ENCODE measurements at regions not wholly inside any gene's neighbourhood (a gene's known extent, or its start where the extent isn't known, plus 50 kb on each side); places are given as distances from the start of the nearest gene placed in this dataset.

DNA sequence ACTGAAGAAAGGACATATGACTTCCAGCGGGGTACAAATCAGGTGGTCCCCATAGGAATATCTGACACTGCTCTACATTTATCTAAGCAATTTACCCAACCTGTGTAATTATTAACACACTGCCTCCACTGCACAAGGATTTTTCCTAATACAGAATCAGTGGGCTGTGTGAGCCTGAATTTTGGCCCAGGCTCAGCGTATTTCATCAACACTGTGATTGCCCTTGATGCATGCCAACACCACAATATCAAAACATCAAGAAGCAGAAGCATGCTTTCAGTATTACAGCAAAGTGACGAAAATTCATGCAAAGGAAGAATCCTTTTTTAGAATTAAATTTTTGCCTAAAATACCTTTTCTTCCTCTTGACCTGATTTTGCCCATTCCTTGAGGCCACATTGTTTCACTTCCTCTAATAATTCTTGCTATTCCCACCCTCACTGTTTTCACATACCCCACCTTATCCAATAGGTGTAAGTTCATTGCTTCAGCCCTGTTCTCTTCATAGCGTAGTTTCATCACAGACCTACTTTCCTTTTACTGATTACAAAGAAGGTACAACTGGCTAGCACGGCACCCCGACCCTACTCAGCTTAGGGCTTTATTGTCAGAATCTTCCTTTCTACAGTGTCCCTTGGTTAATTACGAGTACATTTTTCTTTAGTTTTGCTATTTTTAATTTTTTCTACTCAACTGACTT, 83.7 kb upstream of the PTCHD4 start:
- TF ChIP-seq, protein P1, sequence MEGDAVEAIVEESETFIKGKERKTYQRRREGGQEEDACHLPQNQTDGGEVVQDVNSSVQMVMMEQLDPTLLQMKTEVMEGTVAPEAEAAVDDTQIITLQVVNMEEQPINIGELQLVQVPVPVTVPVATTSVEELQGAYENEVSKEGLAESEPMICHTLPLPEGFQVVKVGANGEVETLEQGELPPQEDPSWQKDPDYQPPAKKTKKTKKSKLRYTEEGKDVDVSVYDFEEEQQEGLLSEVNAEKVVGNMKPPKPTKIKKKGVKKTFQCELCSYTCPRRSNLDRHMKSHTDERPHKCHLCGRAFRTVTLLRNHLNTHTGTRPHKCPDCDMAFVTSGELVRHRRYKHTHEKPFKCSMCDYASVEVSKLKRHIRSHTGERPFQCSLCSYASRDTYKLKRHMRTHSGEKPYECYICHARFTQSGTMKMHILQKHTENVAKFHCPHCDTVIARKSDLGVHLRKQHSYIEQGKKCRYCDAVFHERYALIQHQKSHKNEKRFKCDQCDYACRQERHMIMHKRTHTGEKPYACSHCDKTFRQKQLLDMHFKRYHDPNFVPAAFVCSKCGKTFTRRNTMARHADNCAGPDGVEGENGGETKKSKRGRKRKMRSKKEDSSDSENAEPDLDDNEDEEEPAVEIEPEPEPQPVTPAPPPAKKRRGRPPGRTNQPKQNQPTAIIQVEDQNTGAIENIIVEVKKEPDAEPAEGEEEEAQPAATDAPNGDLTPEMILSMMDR (IDR thresholded peaks at IDR 0.05): no peak
- no peak for TF ChIP-seq POLR2A (IDR thresholded peaks at IDR 0.05)
